Panc1 (cell line): ENCODE measurements at regions not wholly inside any gene's neighbourhood (a gene's known extent, or its start where the extent isn't known, plus 50 kb on each side); places are given as distances from the start of the nearest gene placed in this dataset.

Experiments used
- ATAC-seq: fragments of 200-7000 bp; cut with Tn5 transposase; 2 replicates; pipeline ENCODE4 v1.9.1; 2020; ENCODE audit warnings: mild to moderate bottlenecking, moderate library complexity
- BruUV-seq: library from RNA; stranded (reverse); fragments of 400-500 nt; replicated peaks from 2 replicates; lab custom pipeline; 2021; lab: Mats Ljungman, UMichigan
- CTCF ChIA-PET: fragments of 300-600 bp; sonication (Branson Sonifier 250); formaldehyde crosslinking; loops from one replicate; lab custom pipeline; 2022; ENCODE audit warnings: antibody characterized with exemption; lab: Charles Lee
- POLR2A ChIA-PET: fragments of 300-600 bp; sonication (Branson Sonifier 250); formaldehyde crosslinking; loops from one replicate; lab custom pipeline; 2022; ENCODE audit warnings: antibody characterized with exemption; lab: Charles Lee
- DNase-seq: peaks from one replicate; pipeline ENCODE4 v3.0.0-alpha.2; 2010; ENCODE audit warnings: low read depth, low spot score
- H3K27ac ChIP-seq: 2 replicates; pipeline ENCODE4 v1.5.1; 2011; ENCODE audit warnings: mild to moderate bottlenecking, low read length, inconsistent platforms
- H3K27me3 ChIP-seq: fragments of 200-500 bp; sonication (Bioruptor generic); 2 replicates; pipeline ENCODE4 v1.6.0; 2014; ENCODE audit warnings: low read length, inconsistent platforms; ENCODE audit not compliant: control insufficient read depth, insufficient read depth
- H3K36me3 ChIP-seq: fragments of 200-500 bp; sonication (Bioruptor generic); 2 replicates; pipeline ENCODE4 v1.5.1; 2014; ENCODE audit warnings: inconsistent platforms, mild to moderate bottlenecking, low read length, moderate library complexity; ENCODE audit not compliant: control insufficient read depth, insufficient read depth
- H3K4me1 ChIP-seq: 2 replicates; pipeline ENCODE4 v1.5.1; 2011; ENCODE audit warnings: inconsistent platforms, mild to moderate bottlenecking, low read length, moderate library complexity; ENCODE audit not compliant: control insufficient read depth, insufficient read depth
- H3K4me3 ChIP-seq, 2 experiments: 2 replicates each; pipeline ENCODE4 v1.5.1; 2011 to 2012; ENCODE audit warnings: low read depth in 2 of 2, low read length in 2 of 2, mild to moderate bottlenecking in 2 of 2, inconsistent platforms in 1 of 2, moderate library complexity in 1 of 2
- H3K9me3 ChIP-seq: fragments of 200-500 bp; sonication (Bioruptor generic); 2 replicates; pipeline ENCODE4 v1.5.1; 2014; ENCODE audit warnings: low read depth, mild to moderate bottlenecking, inconsistent platforms, low read length, moderate library complexity; ENCODE audit not compliant: control insufficient read depth, insufficient read depth
- CTCF ChIP-seq: fragments of 450-650 bp; IDR thresholded peaks from 2 replicates; pipeline ENCODE4 v1.5.1; 2017; ENCODE audit warnings: mild to moderate bottlenecking
- POLR2AphosphoS5 ChIP-seq: IDR thresholded peaks from 2 replicates; pipeline ENCODE4 v1.6.1; 2012; ENCODE audit warnings: mild to moderate bottlenecking, low read depth, low read length, moderate library complexity
- REST ChIP-seq, 2 experiments: IDR thresholded peaks; 2 replicates each; pipeline ENCODE4 v1.6.1; 2011 to 2012; ENCODE audit warnings: low read depth in 2 of 2, control low read depth in 1 of 2, low read length in 1 of 2, mild to moderate bottlenecking in 1 of 2, moderate library complexity in 1 of 2; ENCODE audit not compliant: insufficient read depth in 1 of 2
- SIN3A ChIP-seq: IDR thresholded peaks from 2 replicates; pipeline ENCODE4 v1.6.1; 2012; ENCODE audit warnings: low read depth, mild to moderate bottlenecking, low read length, moderate library complexity, borderline replicate concordance; ENCODE audit not compliant: insufficient read depth
- TCF7L2 ChIP-seq: IDR thresholded peaks from 2 replicates; pipeline ENCODE4 v1.6.1; 2011; ENCODE audit warnings: mild to moderate bottlenecking, low read depth, low read length, inconsistent platforms
- in situ Hi-C: cut with HindIII; loops from 2 replicates; pipeline ENCODE4 v1.10.0; 2016; ENCODE audit warnings: low sequenced_read_pairs, low pct_unique_long_range_greater_than_20kb
- intact Hi-C: fragments of 100-400 bp; cut with micrococcal nuclease; formaldehyde crosslinking; loops from one replicate; pipeline ENCODE4 v1.10.0; 2022; ENCODE audit not compliant: unreplicated experiment

- DNase-seq (no peak), ATAC-seq (no peak)
- in situ Hi-C loops = no loop called here
- intact Hi-C loops = no loop called here
- no peak overlapping the region for H3K4me3 ChIP-seq
- H3K27ac ChIP-seq = no peak overlapping the region
- ChIA-PET CTCF (no interaction called here), POLR2A (no interaction called here)
- BruUV-seq = no TSS peak
- H3K9me3 ChIP-seq = no peaks in the 10 kb centered on the region
- no peaks in the 10 kb centered on the region for H3K4me1 ChIP-seq
- H3K27me3 ChIP-seq = no peaks in the 10 kb centered on the region
- no peaks in the 10 kb centered on the region for H3K36me3 ChIP-seq
- TF ChIP-seq POLR2AphosphoS5 (no peak), TCF7L2 (no peak), CTCF (no peak), SIN3A (no peak)
Measured at GRCh38 chr12:60251091-60251490, 655.3 kb downstream of the SLC16A7 start.

GRCh38 chr12:60252359-60253096 is 656.7 kb downstream of the SLC16A7 start:
- no peak for TF ChIP-seq SIN3A
- TF ChIP-seq REST (IDR thresholded peaks at IDR 0.05; ENCODE audit: insufficient read depth in 1 of 2, low read depth in 2 of 2, low read length in 1 of 2) = no peak
- no peak for TF ChIP-seq CTCF
- TF ChIP-seq POLR2AphosphoS5 = no peak
- no peak for TF ChIP-seq TCF7L2
- intact Hi-C loops = no loop called here

More at GRCh38 chr12:60252359-60253096, 656.7 kb downstream of the SLC16A7 start:
- ATAC-seq (no peak), DNase-seq (no peak)
- Histone ChIP-seq H3K27ac (no peak overlapping the region), H3K36me3 (no peaks in the 10 kb centered on the region), H3K4me1 (no peaks in the 10 kb centered on the region), H3K27me3 (no peaks in the 10 kb centered on the region), H3K9me3 (no peaks in the 10 kb centered on the region), H3K4me3 (no peak overlapping the region)
- no TSS peak for BruUV-seq
- POLR2A ChIA-PET = no interaction called here
- CTCF ChIA-PET = no interaction called here
- in situ Hi-C loops = no loop called here
